COLO668 (cell line): ENCODE measurements at regions not wholly inside any gene's neighbourhood (a gene's known extent, or its start where the extent isn't known, plus 50 kb on each side); places are given as distances from the start of the nearest gene placed in this dataset.
"Not testable (repeated sequence)": the region's sequence is repeated elsewhere in the genome, so short reads cannot be mapped to it uniquely, and the experiment has no call there.

Experiments used
- DNase-seq: peaks from one replicate; lab custom pipeline; 2025; ENCODE audit not compliant: unreplicated experiment; lab: John Stamatoyannopoulos, UW

DNA sequence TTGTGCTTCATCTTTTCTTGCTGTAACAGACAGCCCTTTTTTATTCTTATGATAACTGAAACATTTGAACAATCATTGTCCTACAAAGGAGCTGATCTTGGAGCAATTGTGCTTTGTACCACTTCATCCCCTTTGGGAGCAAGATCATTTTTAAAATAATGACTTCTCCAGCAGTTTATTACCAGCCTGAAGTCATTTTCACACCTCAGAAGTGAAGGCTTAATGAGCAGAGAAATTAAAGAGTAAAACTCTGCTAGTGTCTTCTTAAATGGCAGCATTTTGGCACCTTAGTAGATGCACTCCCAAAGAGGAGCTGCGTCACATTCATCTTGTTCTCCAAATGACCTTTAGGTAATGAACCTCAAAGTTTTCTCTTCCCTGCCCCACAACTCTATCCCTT, 439.6 kb upstream of the CAMK1G start:
- DNase-seq, result no peak

- DNase-seq, result no peak
Observed at GRCh38 chr1:209150114-209150513, 433.4 kb upstream of the CAMK1G start.

- no peak for DNase-seq
Observed at GRCh38 chr1:209153411-209153810, 430.1 kb upstream of the CAMK1G start.

DNA sequence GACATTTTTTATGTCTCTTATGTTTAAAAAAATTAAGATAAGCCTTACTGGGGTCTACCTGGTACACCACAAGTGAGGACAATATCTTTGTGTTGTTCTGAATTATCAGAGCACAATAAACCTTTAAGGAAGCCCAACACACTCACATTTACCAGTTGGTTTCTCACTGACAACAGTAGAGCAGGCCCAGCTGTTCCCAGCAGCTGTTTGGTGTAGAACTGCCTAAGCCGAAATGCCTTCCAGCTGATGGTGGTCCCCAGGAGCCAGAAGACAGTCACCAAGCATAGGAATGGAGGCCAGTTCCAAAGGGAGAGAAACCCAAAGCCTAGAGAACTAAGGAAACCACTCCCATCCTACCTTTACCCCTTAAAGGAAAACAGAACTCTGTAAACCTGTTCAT, 428.6 kb upstream of the CAMK1G start:
- no peak for DNase-seq

DNA sequence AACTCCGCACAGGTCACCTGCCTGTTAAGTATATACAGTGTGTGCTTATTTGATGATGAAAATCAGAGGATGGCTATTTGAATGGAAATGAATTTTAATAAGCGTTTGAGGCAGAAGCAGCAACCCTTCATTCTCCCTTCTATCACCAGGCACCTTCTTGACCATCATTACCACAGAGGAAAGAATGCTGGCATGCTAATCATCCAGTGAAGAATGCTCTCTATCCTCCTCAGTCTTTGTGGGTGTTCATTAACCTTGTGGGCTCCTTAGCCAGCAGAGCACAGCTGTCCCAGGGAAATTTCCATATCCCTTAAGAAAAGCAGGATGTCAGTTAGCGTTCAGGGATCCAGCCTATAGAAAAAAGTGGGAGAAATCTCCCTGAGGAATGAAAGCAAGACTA, 428.0 kb upstream of the CAMK1G start:
- no peak for DNase-seq

- DNase-seq, result no peak
Observed at GRCh38 chr1:209156991-209157390, 426.5 kb upstream of the CAMK1G start.

- no peak for DNase-seq
Observed at GRCh38 chr1:209157546-209158249, 425.8 kb upstream of the CAMK1G start.

DNA sequence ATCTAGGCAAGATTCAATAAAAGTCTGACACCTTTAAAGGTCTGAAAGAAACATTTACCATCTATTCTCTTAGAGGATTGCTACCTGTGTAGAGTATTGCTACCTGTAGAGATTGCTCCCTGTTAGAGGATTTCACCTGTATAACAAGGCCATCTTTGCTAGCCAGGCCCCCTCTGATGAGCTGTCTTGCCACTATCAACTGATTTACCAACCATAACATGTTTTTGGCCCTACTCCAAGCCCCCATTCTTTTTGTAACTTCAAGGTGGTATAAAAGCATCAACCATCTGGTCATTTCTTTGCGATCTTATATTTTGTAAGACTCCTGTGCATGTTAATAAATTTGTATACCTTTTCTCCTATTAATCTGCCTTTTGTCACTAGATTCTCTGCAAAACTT, 424.7 kb upstream of the CAMK1G start:
- DNase-seq, result no peak

DNA sequence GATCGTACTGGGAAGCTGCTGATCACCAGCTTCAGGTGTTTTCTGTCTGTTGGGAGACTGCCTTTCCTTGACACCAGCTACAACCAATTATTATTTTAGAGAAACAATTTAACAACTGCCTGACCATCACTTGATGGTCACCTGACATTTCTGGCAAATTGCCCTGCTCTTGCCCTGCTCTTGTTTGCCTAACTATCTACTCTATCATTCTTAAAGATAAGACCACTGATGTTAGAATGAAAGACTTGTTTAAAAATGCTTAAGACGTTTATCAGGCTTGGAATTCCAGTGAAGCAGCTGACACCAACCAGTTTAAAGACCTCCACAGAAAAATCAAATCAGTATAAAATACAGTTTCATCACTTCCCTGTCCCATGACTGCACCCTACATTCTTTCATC, 423.3 kb upstream of the CAMK1G start:
- DNase-seq, result no peak

GRCh38 chr1:209162651-209163050, 420.9 kb upstream of the CAMK1G start:
- DNase-seq, result no peak

- DNase-seq, result no peak
Observed at GRCh38 chr1:209168204-209168603, 415.3 kb upstream of the CAMK1G start.

DNA sequence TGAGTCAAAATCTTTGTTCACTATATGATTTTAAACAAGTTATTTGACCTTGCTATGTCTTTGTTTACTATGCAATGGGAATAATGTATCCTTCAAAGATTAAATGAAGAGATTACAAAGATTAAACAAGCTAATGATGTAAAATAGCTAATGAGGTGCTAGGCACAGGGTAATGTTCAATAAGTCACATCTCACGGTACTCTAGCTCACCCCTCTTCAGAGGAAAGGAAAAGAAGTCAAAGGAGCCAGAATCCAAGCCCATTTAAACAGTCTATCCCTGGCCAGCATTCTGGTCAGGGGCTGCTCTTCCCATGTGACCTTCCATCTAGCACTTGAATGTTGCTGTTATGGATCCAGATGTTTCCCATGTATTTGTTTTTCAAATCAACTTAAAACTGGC, 412.4 kb upstream of the CAMK1G start:
- DNase-seq, result no peak

- DNase-seq, result no peak
Observed at GRCh38 chr1:209172286-209172685, 411.2 kb upstream of the CAMK1G start.

DNA sequence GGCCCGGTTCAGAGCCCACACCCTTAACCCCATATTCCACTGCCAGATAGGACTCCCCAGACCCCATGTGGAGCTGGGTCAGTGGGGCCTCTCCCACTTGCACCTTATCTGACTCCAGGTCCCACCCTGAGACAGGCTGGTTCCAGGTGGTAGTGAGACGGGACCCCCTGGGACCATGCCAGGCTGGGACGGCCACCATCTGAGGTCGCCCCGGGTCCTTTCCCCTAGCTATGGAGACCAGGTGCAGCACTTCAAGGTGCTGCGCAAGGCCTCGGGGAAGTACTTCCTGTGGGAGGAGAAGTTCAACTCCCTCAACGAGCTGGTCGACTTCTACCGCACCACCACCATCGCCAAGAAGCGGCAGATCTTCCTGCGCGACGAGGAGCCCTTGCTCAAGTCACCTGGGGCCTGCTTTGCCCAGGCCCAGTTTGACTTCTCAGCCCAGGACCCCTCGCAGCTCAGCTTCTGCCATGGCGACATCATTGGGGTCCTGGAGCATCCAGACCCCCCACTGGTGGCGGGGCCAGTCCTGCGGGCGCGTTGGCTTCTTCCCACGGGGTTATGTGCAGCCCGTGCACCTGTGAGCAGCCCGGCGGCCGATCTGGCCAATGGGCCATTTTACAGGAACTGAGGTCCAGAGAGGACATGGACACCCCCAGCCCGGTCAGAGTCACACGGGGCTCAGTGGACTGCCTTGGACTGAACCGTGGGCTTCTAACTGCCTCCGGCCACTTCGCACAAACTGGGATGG, 410.5 kb upstream of the CAMK1G start:
- DNase-seq, result not testable (repeated sequence)

DNA sequence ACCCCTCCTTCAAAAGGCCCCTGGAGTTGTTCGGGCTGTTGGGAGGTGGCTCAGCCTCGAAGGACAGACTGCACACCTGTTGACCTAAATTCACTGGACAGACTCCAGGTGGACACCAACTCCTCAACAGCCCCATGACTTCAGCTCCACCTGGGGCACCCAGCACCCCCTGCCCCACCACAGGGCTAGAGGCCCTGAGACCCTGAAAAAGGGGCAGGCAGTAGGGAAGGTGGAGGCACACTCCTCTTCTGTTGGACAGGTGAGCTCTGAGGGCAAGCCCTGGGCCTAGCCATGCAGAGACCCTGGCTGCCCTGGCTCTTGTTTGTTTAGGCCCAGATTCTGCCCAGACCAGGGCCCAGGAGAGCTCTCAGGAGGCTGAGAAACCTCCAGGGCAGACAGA, 409.7 kb upstream of the CAMK1G start:
- not testable (repeated sequence) for DNase-seq

GRCh38 chr1:209176866-209177430, 406.6 kb upstream of the CAMK1G start:
- DNase-seq, result no peak

- no peak for DNase-seq
Observed at GRCh38 chr1:209183195-209183594, 400.3 kb upstream of the CAMK1G start.

DNA sequence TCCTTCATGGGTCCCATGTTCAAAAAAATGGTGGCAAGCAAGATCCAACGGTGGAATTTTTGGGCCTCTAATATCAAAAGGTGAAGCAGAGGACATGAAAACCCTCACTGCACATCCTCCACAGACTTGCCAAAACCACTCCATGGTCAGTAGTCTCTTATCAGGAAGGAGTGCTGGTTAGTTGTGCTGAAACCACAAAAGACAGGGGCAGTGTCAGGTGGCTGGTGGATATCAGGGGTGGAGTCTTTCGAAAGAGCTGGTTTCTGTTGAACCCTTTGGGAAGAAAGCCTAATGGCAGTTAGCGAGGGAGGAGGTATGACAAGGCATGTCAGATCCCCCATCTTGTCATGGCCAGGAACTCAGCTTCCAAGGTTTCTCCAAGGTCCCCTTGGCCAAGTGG, 395.9 kb upstream of the CAMK1G start:
- DNase-seq, result no peak

GRCh38 chr1:209190591-209191261, 392.8 kb upstream of the CAMK1G start:
- DNase-seq, result peak; percentile 56

DNA sequence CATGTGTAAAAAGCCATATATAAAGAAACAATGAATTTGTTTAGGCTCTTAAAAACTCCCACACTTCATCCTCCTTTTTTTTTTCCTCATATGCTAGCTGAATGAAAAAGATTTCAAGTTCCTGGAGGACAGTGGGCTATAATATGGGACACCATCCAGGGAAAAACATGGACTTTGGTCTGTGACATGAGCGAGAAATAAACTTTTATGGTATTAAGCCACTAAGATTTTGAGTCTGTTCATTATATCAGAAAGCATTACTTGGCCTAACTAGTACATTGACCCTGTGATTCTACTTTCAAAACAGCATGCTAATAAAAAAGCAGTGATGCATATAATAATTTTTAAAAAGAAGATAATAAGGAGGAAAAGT, 392.3 kb upstream of the CAMK1G start:
- no peak for DNase-seq

DNA sequence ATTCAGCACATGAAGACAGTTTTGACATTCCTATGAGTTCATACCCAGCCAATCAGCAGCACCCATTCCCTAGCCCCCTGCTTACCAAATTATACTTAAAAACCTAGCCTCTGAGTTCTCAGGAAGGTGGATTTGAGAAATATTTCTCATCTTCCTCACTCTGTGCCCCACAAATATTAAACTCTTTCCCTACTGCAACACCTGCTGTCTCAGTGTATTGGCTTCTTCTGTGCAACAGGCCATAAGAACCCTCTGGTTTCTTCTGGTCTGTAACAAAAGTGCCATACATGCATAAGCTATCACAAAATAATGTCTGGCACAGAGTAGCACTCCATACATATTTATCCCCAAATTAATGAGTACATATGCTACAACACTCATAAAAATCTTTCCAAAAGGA, 387.4 kb upstream of the CAMK1G start:
- no peak for DNase-seq
